ENCODE measurements at regions not wholly inside any gene's neighbourhood (a gene's known extent, or its start where the extent isn't known, plus 50 kb on each side); places are given as distances from the start of the nearest gene placed in this dataset.
A peak's percentile ranks its signal among the peaks of the same experiment; 100 is the strongest.

GRCh38 chr2:8224347-8225190, 457.3 kb upstream of the ID2 start:
- no peak for DNase-seq

GRCh38 chr2:8225266-8225665, 456.6 kb upstream of the ID2 start:
- no peak for DNase-seq

GRCh38 chr2:8225798-8226197, 456.1 kb upstream of the ID2 start:
- no peak for DNase-seq

GRCh38 chr2:8229546-8229986, 452.3 kb upstream of the ID2 start:
- DNase-seq = peak; percentile 19 to 46

- DNase-seq = no peak
Observed at GRCh38 chr2:8230466-8230865, 451.4 kb upstream of the ID2 start.

- no peak for DNase-seq
Observed at GRCh38 chr2:8231902-8232301, 450.0 kb upstream of the ID2 start.

- DNase-seq = no peak
Observed at GRCh38 chr2:8232871-8233270, 449.0 kb upstream of the ID2 start.

GRCh38 chr2:8234253-8234652, 447.6 kb upstream of the ID2 start:
- DNase-seq = no peak

GRCh38 chr2:8234757-8235374, 447.0 kb upstream of the ID2 start:
- no peak for DNase-seq

GRCh38 chr2:8235419-8235818, 446.4 kb upstream of the ID2 start:
- no peak for DNase-seq

GRCh38 chr2:8236391-8236790, 445.5 kb upstream of the ID2 start:
- DNase-seq = no peak

GRCh38 chr2:8238521-8239230, 443.2 kb upstream of the ID2 start:
- no peak for DNase-seq

- DNase-seq = peak; percentile 19 to 47
Observed at GRCh38 chr2:8239531-8240088, 442.2 kb upstream of the ID2 start.

- no peak for DNase-seq
Observed at GRCh38 chr2:8241317-8241716, 440.5 kb upstream of the ID2 start.

GRCh38 chr2:8242739-8243138, 439.1 kb upstream of the ID2 start:
- no peak for DNase-seq

GRCh38 chr2:8243748-8244400, 438.0 kb upstream of the ID2 start:
- DNase-seq = no peak

GRCh38 chr2:8244639-8245038, 437.2 kb upstream of the ID2 start:
- no peak for DNase-seq

GRCh38 chr2:8246137-8246536, 435.7 kb upstream of the ID2 start:
- DNase-seq = no peak

- no peak for DNase-seq
Observed at GRCh38 chr2:8247905-8248622, 433.8 kb upstream of the ID2 start.

GRCh38 chr2:8248623-8248957, 433.3 kb upstream of the ID2 start:
- DNase-seq = no peak

- no peak for DNase-seq
Observed at GRCh38 chr2:8249141-8249540, 432.7 kb upstream of the ID2 start.

- DNase-seq = no peak
Observed at GRCh38 chr2:8249769-8250168, 432.1 kb upstream of the ID2 start.

All from activated CD4-positive, alpha-beta T cell treated with anti-CD3 and anti-CD28 coated beads, Interleukin-2, amount 50 U/mL, for 48 hours (primary cell).